HEK293 (cell line): ENCODE measurements at regions not wholly inside any gene's neighbourhood (a gene's known extent, or its start where the extent isn't known, plus 50 kb on each side); places are given as distances from the start of the nearest gene placed in this dataset.

Experiments
- CTCF ChIA-PET: fragments of 350-600 bp; formaldehyde crosslinking; extraction: SDS; loops from one replicate; lab custom pipeline; 2021; ENCODE audit warnings: antibody characterized with exemption; lab: Yijun Ruan, JAX
- POLR2A ChIA-PET: fragments of 300-600 bp; formaldehyde crosslinking; extraction: SDS; loops from one replicate; lab custom pipeline; 2020; ENCODE audit warnings: antibody characterized with exemption, inconsistent platforms; lab: Yijun Ruan, JAX
- H3K27ac ChIP-seq: fragments of 200-500 bp; sonication (Bioruptor generic); 2 replicates; pipeline ENCODE4 v1.5.1; 2014; ENCODE audit warnings: low read depth, low read length, control low read depth, inconsistent platforms; ENCODE audit errors: extremely low read depth
- H3K36me3 ChIP-seq, 2 experiments: fragments of 200-500 bp in 1 of 2; sonication (Bioruptor generic) in 1 of 2; 1 replicate in 1 of 2; 2 replicates in 1 of 2; pipeline ENCODE4 v1.5.1; 2014 to 2017; ENCODE audit warnings: inconsistent platforms in 2 of 2, low read length in 2 of 2; ENCODE audit not compliant: control insufficient read depth in 2 of 2, insufficient read depth in 1 of 2
- H3K4me1 ChIP-seq: fragments of 200-500 bp; sonication (Bioruptor generic); 2 replicates; pipeline ENCODE4 v1.5.1; 2014; ENCODE audit warnings: mild to moderate bottlenecking, low read length, inconsistent platforms; ENCODE audit not compliant: control insufficient read depth, insufficient read depth
- H3K4me3 ChIP-seq: 2 replicates; pipeline ENCODE4 v1.5.1; 2011; ENCODE audit warnings: low read depth, mild to moderate bottlenecking, control low read depth, low read length, moderate library complexity
- H3K9me3 ChIP-seq: fragments of 200-500 bp; sonication (Bioruptor generic); 2 replicates; pipeline ENCODE4 v1.5.1; 2014; ENCODE audit warnings: low read depth, low read length, inconsistent platforms; ENCODE audit not compliant: control insufficient read depth, insufficient read depth
- HOXA7 ChIP-seq: sonication (generic); formaldehyde crosslinking; IDR thresholded peaks from 2 replicates; pipeline ENCODE4 v1.8.1; 2022; ENCODE audit warnings: missing genetic modification reagents, borderline replicate concordance
- HOXC10 ChIP-seq: sonication (generic); formaldehyde crosslinking; IDR thresholded peaks from 2 replicates; pipeline ENCODE4 v1.8.1; 2023; ENCODE audit warnings: mild to moderate bottlenecking, missing genetic modification reagents
- KLF10 ChIP-seq: fragments of 450-650 bp; IDR thresholded peaks from 2 replicates; pipeline ENCODE4 v1.5.1; 2018; ENCODE audit warnings: missing biosample characterization, mild to moderate bottlenecking, missing genetic modification characterization
- KLF16 ChIP-seq: fragments of 450-650 bp; formaldehyde crosslinking; IDR thresholded peaks from 2 replicates; pipeline ENCODE4 v1.5.1; 2017; ENCODE audit warnings: missing biosample characterization, missing genetic modification characterization
- MYNN ChIP-seq: fragments of 450-650 bp; formaldehyde crosslinking; IDR thresholded peaks from 2 replicates; pipeline ENCODE4 v1.5.1; 2016; ENCODE audit warnings: missing biosample characterization, missing genetic modification characterization, borderline replicate concordance
- MZF1 ChIP-seq: fragments of 450-650 bp; formaldehyde crosslinking; IDR thresholded peaks from 2 replicates; pipeline ENCODE4 v1.5.1; 2017; ENCODE audit warnings: missing biosample characterization, missing genetic modification characterization, borderline replicate concordance
- ZBTB1 ChIP-seq: fragments of 450-650 bp; formaldehyde crosslinking; IDR thresholded peaks from 2 replicates; pipeline ENCODE4 v1.5.1; 2016; ENCODE audit warnings: missing biosample characterization, missing genetic modification characterization
- ZBTB48 ChIP-seq: fragments of 450-650 bp; formaldehyde crosslinking; IDR thresholded peaks from 2 replicates; pipeline ENCODE4 v1.5.1; 2016; ENCODE audit warnings: missing biosample characterization, missing genetic modification characterization
- ZBTB7A ChIP-seq: fragments of 450-650 bp; formaldehyde crosslinking; IDR thresholded peaks from 2 replicates; pipeline ENCODE4 v1.5.1; 2016; ENCODE audit warnings: low read depth, missing biosample characterization, missing genetic modification characterization
- ZNF138 ChIP-seq: fragments of 450-650 bp; formaldehyde crosslinking; IDR thresholded peaks from 2 replicates; pipeline ENCODE4 v1.5.1; 2016; ENCODE audit warnings: missing biosample characterization, missing genetic modification characterization, borderline replicate concordance
- ZNF16 ChIP-seq: fragments of 450-650 bp; formaldehyde crosslinking; IDR thresholded peaks from 2 replicates; pipeline ENCODE4 v1.5.1; 2016; ENCODE audit warnings: low read depth, missing biosample characterization, missing genetic modification characterization
- ZNF416 ChIP-seq: fragments of 450-650 bp; formaldehyde crosslinking; IDR thresholded peaks from 2 replicates; pipeline ENCODE4 v1.5.1; 2016; ENCODE audit warnings: missing biosample characterization, missing genetic modification characterization
- ZNF433 ChIP-seq: fragments of 450-650 bp; formaldehyde crosslinking; IDR thresholded peaks from 2 replicates; pipeline ENCODE4 v1.5.1; 2016; ENCODE audit warnings: missing biosample characterization, missing genetic modification characterization, low read depth
- ZNF501 ChIP-seq: fragments of 450-650 bp; formaldehyde crosslinking; IDR thresholded peaks from 2 replicates; pipeline ENCODE4 v1.5.1; 2016; ENCODE audit warnings: missing biosample characterization, missing genetic modification characterization
- ZNF621 ChIP-seq: fragments of 450-650 bp; formaldehyde crosslinking; IDR thresholded peaks from 2 replicates; pipeline ENCODE4 v1.5.1; 2017; ENCODE audit warnings: missing biosample characterization, missing genetic modification characterization
- ZNF843 ChIP-seq: fragments of 450-650 bp; formaldehyde crosslinking; IDR thresholded peaks from 2 replicates; pipeline ENCODE4 v1.5.1; 2016; ENCODE audit warnings: missing biosample characterization, missing genetic modification characterization
- ZSCAN30 ChIP-seq: fragments of 450-650 bp; IDR thresholded peaks from 2 replicates; pipeline ENCODE4 v1.5.1; 2018; ENCODE audit warnings: missing biosample characterization, mild to moderate bottlenecking, missing genetic modification characterization, moderate library complexity
- TF ChIP-seq, protein P1 (sequence below): fragments of 450-650 bp; formaldehyde crosslinking; IDR thresholded peaks from 2 replicates; pipeline ENCODE4 v1.5.1; 2016; ENCODE audit warnings: missing biosample characterization, missing genetic modification characterization
- TF ChIP-seq, protein P2 (sequence below): fragments of 450-650 bp; formaldehyde crosslinking; IDR thresholded peaks from 2 replicates; pipeline ENCODE4 v1.5.1; 2017; ENCODE audit warnings: missing biosample characterization, missing genetic modification characterization
- TF ChIP-seq, protein P3 (sequence below): fragments of 450-650 bp; formaldehyde crosslinking; IDR thresholded peaks from 2 replicates; pipeline ENCODE4 v1.5.1; 2016; ENCODE audit warnings: missing biosample characterization, missing genetic modification characterization

DNA sequence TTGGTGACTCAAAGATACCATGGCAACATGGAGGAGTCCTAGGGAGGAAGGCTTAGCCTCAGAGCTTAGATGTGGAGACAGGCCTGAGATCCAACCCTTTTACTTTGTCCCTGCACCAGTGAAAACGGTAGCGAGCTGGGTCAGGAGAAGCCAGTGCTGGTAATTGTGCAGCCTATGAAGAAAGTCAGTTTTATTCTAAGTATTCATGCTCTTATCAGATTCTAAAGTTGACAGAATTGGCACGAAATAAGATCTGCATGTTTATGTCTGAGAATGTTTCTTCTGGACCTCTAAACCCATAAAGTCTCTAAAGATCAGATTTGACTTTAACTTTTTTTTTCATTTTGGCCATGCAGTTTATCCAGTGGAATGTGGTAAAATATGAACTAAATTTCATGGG is 93.8 kb downstream of the SCG2 start (continued):
- no peak for TF ChIP-seq HOXC10 (CRISPR knock-in tag)
- TF ChIP-seq, all 188 proteins: peak for 0

DNA sequence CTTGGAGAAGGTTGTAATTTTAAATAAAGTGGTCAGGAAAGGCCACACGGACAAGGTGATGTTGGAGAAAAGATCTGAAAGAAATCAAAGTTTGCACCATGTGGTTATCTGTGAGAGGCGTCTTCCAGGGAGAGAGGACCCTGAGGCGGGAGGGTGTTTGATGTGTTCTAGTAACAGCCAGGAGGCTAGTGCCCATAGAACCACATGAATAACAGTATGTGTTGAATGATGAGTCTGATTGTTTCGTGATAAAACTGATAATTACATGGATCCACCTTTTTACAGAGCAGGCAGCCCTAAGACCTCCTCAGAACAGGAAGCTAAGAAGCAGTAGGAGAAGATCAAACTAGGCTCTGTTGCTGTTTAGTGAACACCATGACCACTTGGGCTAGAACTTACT is 91.4 kb downstream of the SCG2 start:
- CTCF ChIA-PET, result interaction anchor here (0.7 to 1.0 kb wide), 3 partner anchors 137 to 263 kb away, joined by 3 to 5 read pairs (median 4); no protein-coding TSS in a partner anchor
- Histone ChIP-seq H3K9me3 (no peaks in the 10 kb centered on the region), H3K4me3 (no peak overlapping the region), H3K4me1 (no peaks in the 10 kb centered on the region)
- POLR2A ChIA-PET, result no interaction called here
- TF ChIP-seq ZBTB7A (tag by site-specific recombination) (no peak), ZNF621 (tag by site-specific recombination) (no peak), ZSCAN30 (tag by site-specific recombination) (no peak), ZNF416 (tag by site-specific recombination) (no peak), ZNF843 (tag by site-specific recombination) (no peak), ZNF16 (tag by site-specific recombination) (no peak), ZNF433 (tag by site-specific recombination) (no peak), MYNN (no peak), ZNF501 (no peak), KLF16 (no peak), HOXA7 (CRISPR knock-in tag) (no peak), ZNF138 (tag by site-specific recombination) (no peak)
- TF ChIP-seq, protein P1, sequence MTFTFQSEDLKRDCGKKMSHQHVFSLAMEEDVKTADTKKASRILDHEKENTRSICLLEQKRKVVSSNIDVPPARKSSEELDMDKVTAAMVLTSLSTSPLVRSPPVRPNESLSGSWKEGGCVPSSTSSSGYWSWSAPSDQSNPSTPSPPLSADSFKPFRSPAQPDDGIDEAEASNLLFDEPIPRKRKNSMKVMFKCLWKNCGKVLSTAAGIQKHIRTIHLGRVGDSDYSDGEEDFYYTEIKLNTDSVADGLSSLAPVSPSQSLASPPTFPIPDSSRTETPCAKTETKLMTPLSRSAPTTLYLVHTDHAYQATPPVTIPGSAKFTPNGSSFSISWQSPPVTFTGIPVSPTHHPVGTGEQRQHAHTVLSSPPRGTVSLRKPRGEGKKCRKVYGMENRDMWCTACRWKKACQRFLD (tag by site-specific recombination), result no peak
- TF ChIP-seq, protein P2, sequence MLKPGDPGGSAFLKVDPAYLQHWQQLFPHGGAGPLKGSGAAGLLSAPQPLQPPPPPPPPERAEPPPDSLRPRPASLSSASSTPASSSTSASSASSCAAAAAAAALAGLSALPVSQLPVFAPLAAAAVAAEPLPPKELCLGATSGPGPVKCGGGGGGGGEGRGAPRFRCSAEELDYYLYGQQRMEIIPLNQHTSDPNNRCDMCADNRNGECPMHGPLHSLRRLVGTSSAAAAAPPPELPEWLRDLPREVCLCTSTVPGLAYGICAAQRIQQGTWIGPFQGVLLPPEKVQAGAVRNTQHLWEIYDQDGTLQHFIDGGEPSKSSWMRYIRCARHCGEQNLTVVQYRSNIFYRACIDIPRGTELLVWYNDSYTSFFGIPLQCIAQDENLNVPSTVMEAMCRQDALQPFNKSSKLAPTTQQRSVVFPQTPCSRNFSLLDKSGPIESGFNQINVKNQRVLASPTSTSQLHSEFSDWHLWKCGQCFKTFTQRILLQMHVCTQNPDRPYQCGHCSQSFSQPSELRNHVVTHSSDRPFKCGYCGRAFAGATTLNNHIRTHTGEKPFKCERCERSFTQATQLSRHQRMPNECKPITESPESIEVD (tag by site-specific recombination), result no peak
- TF ChIP-seq, protein P3, sequence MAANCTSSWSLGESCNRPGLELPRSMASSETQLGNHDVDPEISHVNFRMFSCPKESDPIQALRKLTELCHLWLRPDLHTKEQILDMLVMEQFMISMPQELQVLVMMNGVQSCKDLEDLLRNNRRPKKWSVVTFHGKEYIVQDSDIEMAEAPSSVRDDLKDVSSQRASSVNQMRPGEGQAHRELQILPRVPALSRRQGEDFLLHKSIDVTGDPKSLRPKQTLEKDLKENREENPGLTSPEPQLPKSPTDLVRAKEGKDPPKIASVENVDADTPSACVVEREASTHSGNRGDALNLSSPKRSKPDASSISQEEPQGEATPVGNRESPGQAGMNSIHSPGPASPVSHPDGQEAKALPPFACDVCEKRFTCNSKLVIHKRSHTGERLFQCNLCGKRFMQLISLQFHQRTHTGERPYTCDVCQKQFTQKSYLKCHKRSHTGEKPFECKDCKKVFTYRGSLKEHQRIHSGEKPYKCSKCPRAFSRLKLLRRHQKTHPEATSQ, result no peak
- TF ChIP-seq, all 188 proteins: peak for 0
- Histone ChIP-seq H3K27ac (no peak overlapping the region), H3K36me3 (no peaks in the 10 kb centered on the region)

DNA sequence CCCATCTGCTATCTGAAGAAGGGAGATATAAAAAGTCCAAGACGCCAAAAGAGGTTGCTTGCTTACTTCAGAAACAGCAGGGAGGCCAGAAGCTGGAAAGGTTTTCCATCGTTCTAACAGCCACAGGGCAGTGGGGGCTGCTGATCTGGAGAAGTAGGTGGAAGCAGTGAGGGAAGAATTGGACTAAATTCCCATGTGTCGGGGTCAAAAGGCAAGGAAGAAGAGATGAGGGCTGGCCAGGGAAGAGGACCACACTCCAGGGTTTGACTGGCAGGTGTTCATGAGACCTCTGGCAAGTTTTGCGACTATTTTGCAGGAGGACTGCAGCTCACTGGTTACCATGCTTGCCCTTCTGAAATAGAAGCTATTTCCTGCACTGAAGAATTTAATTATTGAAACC is 91.0 kb downstream of the SCG2 start:
- H3K27ac ChIP-seq, result no peak overlapping the region
- H3K9me3 ChIP-seq, result no peaks in the 10 kb centered on the region
- no peak for TF ChIP-seq ZBTB1 (tag by site-specific recombination)
- TF ChIP-seq KLF10 (tag by site-specific recombination), result no peak
- no peak for TF ChIP-seq MZF1 (tag by site-specific recombination)
- no peak for TF ChIP-seq ZBTB48 (tag by site-specific recombination)
- no peak for TF ChIP-seq ZNF621 (tag by site-specific recombination)
- H3K4me1 ChIP-seq, result no peaks in the 10 kb centered on the region
- no peaks in the 10 kb centered on the region for H3K36me3 ChIP-seq
- ChIA-PET CTCF (interaction anchor here (1.0 kb wide), 1 partner anchor 52 kb away, joined by 3 read pairs; no protein-coding TSS in a partner anchor), POLR2A (no interaction called here)
- H3K4me3 ChIP-seq, result no peak overlapping the region
